Tibial artery (tissue), 4 donors: ENCODE measurements at regions not wholly inside any gene's neighbourhood (a gene's known extent, or its start where the extent isn't known, plus 50 kb on each side); places are given as distances from the start of the nearest gene placed in this dataset.

ENCODE experiments used
- DNase-seq, 2 donors: peaks; one replicate each; pipeline ENCODE4 v3.0.0-alpha.2; 2019
- H3K27ac ChIP-seq, 2 donors: fragments of 200-600 bp; sonication (generic) in 1 of 2; 1 replicate in 1 of 2; 2 replicates in 1 of 2; pipeline ENCODE4 v1.5.1; 2018 to 2019; ENCODE audit warnings: mild to moderate bottlenecking in 1 of 2
- H3K27me3 ChIP-seq, 2 donors: fragments of 200-600 bp; sonication (generic) in 1 of 2; one replicate each; pipeline versions ENCODE4 v1.5.1 to v1.6.0; 2016 to 2019
- H3K36me3 ChIP-seq, 3 donors: fragments of 200-600 bp; sonication (generic) in 2 of 3; one replicate each; pipeline ENCODE4 v1.5.1; 2016 to 2019; ENCODE audit warnings: mild to moderate bottlenecking in 2 of 3
- H3K4me1 ChIP-seq, 4 donors: fragments of 200-600 bp; sonication (generic) in 2 of 4; 1 replicate in 3 of 4; 2 replicates in 1 of 4; pipeline ENCODE4 v1.5.1; 2016 to 2019
- H3K4me3 ChIP-seq, 2 donors: fragments of 200-600 bp; sonication (generic) in 1 of 2; 1 replicate in 1 of 2; 2 replicates in 1 of 2; pipeline ENCODE4 v1.5.1; 2018 to 2019; ENCODE audit warnings: mild to moderate bottlenecking in 2 of 2
- H3K9me3 ChIP-seq, 3 donors: fragments of 200-600 bp; sonication (generic) in 1 of 3; one replicate each; pipeline ENCODE4 v1.5.1; 2016 to 2019
- CTCF ChIP-seq, 2 experiments: fragments of 200-600 bp in 1 of 2; fragments of 450-650 bp in 1 of 2; IDR thresholded peaks; one replicate each; pipeline ENCODE4 v1.5.1; 2017 to 2019; ENCODE audit warnings: antibody characterized with exemption in 2 of 2, mild to moderate bottlenecking in 1 of 2, moderate library complexity in 1 of 2
- intact Hi-C: fragments of 100-400 bp; cut with DNase I; formaldehyde crosslinking; loops from one replicate; pipeline ENCODE4 v1.15.0; 2023; ENCODE audit warnings: low total_unique reads

- H3K4me1 ChIP-seq: no peaks in the 10 kb centered on the region
- H3K27me3 ChIP-seq: no peaks in the 10 kb centered on the region
- H3K27ac ChIP-seq: no peak overlapping the region
- TF ChIP-seq CTCF (IDR thresholded peaks at IDR 0.05): no peak
- H3K9me3 ChIP-seq: no peaks in the 10 kb centered on the region
- intact Hi-C loops: no loop called here
- no peak for DNase-seq
- H3K4me3 ChIP-seq: no peak overlapping the region
- H3K36me3 ChIP-seq: no peaks in the 10 kb centered on the region
Measured at GRCh38 chr13:62611343-62611742, 1195.7 kb upstream of the PCDH20 start.

- H3K4me3 ChIP-seq: no peak overlapping the region
- TF ChIP-seq CTCF (IDR thresholded peaks at IDR 0.05): no peak
- DNase-seq: no peak
- no peaks in the 10 kb centered on the region for H3K27me3 ChIP-seq
- H3K9me3 ChIP-seq: no peaks in the 10 kb centered on the region
- no peaks in the 10 kb centered on the region for H3K36me3 ChIP-seq
- H3K27ac ChIP-seq: no peak overlapping the region
- intact Hi-C loops: no loop called here
- H3K4me1 ChIP-seq: no peaks in the 10 kb centered on the region
Measured at GRCh38 chr13:62598708-62599107, 1183.1 kb upstream of the PCDH20 start.

- no peaks in the 10 kb centered on the region for H3K36me3 ChIP-seq
- no peak overlapping the region for H3K4me3 ChIP-seq
- intact Hi-C loops: no loop called here
- DNase-seq: no peak
- TF ChIP-seq CTCF (IDR thresholded peaks at IDR 0.05): no peak
- H3K9me3 ChIP-seq: no peaks in the 10 kb centered on the region
- no peak overlapping the region for H3K27ac ChIP-seq
- no peaks in the 10 kb centered on the region for H3K4me1 ChIP-seq
- no peaks in the 10 kb centered on the region for H3K27me3 ChIP-seq
Measured at GRCh38 chr13:62595976-62596375, 1180.3 kb upstream of the PCDH20 start.

- no peak overlapping the region for H3K4me3 ChIP-seq
- H3K4me1 ChIP-seq: no peaks in the 10 kb centered on the region
- H3K27me3 ChIP-seq: no peaks in the 10 kb centered on the region
- no peaks in the 10 kb centered on the region for H3K9me3 ChIP-seq
- no peak for DNase-seq
- no peak for TF ChIP-seq CTCF (IDR thresholded peaks at IDR 0.05)
- H3K36me3 ChIP-seq: no peaks in the 10 kb centered on the region
- H3K27ac ChIP-seq: no peak overlapping the region
- intact Hi-C loops: no loop called here
Measured at GRCh38 chr13:62593804-62594203, 1178.2 kb upstream of the PCDH20 start.

GRCh38 chr13:62583466-62583865, 1167.8 kb upstream of the PCDH20 start:
- H3K27me3 ChIP-seq: no peaks in the 10 kb centered on the region
- H3K4me1 ChIP-seq: no peaks in the 10 kb centered on the region
- H3K9me3 ChIP-seq: no peaks in the 10 kb centered on the region
- H3K27ac ChIP-seq: no peak overlapping the region
- TF ChIP-seq CTCF (IDR thresholded peaks at IDR 0.05): no peak
- no peak overlapping the region for H3K4me3 ChIP-seq
- intact Hi-C loops: no loop called here
- no peak for DNase-seq
- H3K36me3 ChIP-seq: no peaks in the 10 kb centered on the region

GRCh38 chr13:62578402-62578801, 1162.8 kb upstream of the PCDH20 start:
- TF ChIP-seq CTCF (IDR thresholded peaks at IDR 0.05): no peak
- Histone ChIP-seq H3K9me3 (no peaks in the 10 kb centered on the region), H3K36me3 (no peaks in the 10 kb centered on the region), H3K27ac (no peak overlapping the region), H3K4me1 (no peaks in the 10 kb centered on the region), H3K27me3 (no peaks in the 10 kb centered on the region), H3K4me3 (no peak overlapping the region)
- intact Hi-C loops: no loop called here
- no peak for DNase-seq
